AG08396 (cell line): ENCODE measurements at regions not wholly inside any gene's neighbourhood (a gene's known extent, or its start where the extent isn't known, plus 50 kb on each side); places are given as distances from the start of the nearest gene placed in this dataset.

Source experiments
- DNase-seq: peaks from one replicate; pipeline ENCODE4 v3.0.0; 2012; ENCODE audit warnings: low spot score, mixed read lengths

DNA sequence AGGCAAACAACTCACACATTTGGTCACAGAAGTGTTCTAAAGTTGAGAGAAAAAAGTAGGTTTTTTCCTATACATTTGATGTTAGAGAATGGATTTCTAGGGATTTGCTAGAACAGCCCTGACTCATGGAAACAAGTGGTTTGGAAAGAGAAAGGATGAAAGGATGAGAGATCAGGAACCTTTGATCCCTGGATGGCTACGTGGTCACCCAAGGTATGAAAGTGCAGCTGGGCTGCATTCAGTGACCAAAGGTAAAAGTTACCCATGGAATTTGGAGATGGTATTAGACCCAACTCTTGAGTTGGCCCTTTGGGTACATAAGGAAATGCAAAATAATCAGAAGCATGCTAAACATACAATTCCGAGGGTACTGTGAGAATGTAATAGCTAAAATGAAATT lies 61.3 kb upstream of the SPIN1 start:
- DNase-seq: no peak

DNA sequence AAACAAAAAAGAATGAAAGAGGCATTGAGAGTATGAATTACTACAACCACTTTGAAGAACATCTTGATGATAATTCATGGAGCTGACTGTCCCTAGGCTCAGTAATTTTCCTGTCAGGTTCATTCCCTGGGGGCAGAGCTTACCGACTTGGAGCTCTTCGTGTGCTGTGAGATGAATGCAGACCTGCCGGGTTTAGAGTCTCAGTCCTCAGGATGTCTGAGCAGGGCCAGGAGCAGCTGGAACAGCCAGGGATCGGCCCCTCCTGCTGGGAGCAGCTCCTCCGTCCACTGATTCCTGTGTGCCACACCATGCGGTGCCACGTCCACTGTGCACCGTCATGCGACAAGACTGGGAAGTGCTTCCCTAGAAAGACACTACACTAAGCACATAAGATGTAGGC lies 62.2 kb upstream of the SPIN1 start:
- DNase-seq: no peak

DNA sequence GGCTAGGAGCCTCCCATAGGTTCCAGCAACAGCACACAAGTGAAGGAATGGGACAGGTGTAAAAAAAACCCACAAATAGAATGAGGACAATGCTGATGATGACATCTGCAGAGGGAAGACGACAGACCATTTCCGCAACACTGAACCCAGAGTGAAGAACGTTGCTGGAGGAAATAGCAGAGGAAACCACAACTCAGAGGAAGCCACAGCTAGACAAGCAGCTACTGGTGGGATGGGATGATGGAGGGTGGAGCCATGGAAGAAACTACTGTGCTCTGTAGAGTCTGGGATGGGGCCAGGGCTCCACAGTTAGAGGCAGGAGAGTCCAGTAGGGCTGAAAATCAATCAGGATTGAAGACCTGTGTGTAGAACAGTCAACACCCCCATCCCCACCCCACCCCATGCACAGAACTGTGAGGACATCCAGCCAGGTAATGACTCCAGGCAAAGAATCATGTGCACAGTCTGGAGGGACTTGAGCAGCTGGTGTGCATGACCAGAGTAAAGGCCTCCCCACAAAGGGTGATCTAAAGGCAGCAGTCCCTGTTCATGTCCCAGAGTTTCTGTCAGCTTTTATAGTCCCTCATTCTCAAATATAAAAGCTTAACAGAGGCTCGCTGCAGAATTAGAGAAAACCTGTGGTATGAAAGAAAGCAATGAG lies 65.2 kb upstream of the SPIN1 start:
- DNase-seq: no peak

DNA sequence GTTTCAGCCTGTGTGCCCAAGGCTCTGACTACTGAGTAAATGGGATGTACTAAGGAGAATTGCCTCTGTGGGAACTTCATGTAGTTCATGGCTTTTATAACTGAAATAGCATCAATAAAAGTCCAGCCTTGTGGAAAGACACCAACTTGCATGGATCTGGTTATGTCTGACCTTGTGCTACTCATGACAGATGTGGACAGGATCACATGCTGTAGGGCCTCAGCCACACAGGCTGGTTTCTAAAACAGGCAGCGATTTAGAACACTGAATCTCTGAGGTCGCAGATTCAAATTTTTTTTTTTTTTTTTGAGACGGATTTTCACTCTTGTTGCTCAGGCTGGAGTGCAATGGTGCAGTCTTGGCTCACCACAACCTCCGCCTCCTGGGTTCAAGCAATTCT lies 66.5 kb upstream of the SPIN1 start:
- DNase-seq: no peak

DNA sequence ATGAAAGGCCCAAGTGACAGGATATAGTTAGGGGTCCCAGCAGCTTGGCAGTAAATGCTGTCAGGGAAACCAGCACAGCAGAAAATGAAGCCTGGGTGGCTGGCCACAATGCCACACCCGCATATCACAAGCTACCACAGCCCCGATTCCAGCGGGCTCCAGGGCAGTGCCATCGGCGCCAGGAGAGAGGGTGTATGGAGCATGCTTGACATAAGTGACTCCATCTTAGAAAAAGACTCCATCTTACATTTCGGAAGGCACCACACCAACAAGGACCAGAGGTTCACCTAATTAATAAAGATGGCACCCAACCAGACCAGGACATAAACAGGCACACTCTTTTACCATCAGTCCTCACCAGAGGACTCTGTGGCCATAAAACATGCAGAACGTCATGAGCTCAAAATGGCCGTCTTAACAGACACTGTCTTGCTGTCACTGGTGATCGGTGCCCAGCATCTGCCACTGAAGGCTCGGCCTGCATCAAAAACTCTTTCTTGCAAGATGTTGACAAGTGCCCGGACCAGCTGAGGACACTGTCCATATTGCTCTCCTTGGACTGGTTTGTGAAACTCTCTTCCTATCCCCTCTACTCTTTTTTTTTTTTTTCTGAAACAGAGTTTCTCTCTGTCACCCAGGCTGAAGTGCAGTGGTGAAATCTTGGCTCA lies 67.4 kb upstream of the SPIN1 start:
- no peak for DNase-seq

DNA sequence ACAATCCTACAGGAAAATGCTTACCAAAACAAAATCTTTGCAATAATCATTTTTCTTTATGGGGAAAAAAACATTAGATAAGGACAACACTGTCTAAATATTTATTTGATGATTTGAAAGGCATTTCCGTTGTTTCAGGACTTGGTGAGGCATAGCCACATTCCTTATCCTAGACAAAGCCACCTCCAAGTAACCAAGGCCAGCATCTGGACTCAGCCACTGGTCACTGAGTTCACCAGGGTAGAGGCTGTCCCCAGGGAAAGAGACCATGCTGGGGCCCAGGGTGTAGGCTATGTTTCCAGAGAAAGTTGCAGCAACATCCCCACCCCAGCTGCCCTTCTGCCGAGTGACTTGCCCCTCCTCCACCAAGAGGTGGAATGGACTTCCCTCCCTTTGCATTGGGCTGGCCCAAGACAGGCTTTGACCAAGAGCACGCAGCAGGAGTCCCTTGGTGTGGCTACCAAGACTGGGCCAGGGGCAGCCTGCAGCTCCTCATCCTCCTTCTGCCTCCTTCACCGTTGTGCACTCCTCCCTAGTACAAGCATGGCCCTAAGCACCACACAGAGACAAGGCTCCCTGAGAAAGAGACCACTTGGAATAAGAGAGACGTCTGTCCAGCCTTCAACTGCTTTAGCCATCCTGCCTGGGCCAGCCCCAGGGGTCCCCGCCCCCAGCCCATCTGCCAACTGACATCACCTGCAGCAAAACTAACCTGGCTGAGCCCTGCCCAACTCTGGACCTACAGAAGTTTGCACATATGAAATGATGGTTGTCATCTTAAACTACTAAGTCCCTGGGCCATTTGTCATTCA lies 68.1 kb upstream of the SPIN1 start:
- DNase-seq: peak; percentile 39

DNA sequence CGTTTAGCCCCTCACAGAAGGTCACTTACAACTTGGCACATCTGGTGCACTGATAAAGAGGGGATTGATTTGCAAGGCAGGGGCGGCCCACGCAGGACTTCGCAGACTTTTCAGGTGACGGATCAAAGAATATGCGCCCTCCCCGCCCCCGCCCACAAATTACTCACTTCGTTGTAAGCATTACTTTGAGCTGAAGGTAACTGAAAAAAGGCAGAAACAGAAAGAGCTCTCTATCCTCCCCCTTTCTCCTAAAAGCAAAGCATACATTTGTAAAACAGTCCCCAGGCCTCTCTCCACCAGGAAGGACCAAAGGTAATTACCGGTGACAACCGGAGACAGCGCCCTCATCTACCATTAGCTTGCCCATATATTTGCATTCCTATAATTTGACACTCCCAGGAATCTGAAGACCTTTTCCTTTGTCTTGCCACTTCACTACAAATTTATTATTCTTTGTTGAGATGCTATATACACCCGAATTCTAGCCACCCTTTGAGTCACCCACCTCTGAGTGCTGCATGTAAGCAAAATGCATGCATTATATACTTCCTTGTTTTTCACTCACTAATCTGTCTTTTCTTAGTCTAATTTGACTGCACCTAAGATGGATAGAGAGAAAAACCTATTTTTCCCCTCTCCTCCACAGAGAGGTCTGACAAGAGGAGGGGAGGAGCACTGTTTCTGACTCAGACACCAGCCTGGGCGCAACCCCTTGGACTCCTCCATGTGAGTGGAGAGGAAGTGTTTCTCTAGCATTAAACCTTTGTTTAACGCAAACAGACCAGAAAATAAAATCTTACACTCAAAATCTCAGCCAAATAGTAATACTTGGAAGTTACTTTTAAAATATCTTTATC lies 74.7 kb upstream of the SPIN1 start:
- no peak for DNase-seq

DNA sequence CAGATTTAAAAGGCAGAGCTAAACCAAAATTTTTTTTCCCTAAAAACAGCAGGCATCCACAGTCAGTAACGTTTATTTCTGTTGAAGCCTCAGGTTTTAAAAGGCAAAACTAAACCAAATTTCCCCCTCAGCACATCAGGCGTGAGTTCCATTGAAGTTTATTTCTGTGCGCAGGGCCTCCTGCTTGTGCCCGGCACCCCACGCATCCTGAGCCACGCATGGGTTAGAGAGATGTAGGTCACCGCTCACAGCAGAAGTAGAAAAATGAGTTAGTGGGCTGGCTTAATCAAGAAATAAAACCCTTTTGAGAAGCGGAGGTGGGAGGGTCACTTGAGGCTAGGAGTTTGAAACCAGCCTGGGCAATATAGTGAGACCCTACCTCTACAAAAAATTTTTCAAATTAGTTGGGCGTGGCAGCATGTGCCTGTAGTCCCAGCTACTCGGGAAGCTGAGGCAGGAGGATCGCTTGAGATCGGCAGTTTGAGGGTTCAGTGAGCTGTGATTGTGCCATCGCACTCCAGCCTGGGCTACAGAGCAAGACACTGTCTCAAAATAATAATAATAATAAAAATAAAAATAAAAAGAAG lies 75.6 kb upstream of the SPIN1 start:
- DNase-seq: no peak

DNA sequence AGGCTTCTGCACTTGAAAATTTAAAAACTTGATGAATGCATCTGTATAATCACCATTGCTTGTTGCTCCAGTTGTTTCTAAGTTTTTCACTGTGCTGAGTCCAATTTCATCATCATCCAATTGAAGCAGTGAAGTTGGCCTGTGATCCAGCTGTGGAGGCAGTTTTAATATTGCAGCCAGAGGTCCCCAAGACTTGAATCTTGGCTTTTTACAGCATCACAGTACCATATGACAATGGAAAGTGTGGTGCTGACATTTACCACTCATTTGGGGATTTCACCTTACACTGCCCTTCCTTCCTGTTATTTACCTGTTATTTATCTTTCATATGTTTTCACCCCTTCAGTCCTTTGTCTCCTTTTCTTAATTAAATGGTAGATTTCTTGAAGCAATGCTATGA lies 76.2 kb upstream of the SPIN1 start:
- no peak for DNase-seq

DNA sequence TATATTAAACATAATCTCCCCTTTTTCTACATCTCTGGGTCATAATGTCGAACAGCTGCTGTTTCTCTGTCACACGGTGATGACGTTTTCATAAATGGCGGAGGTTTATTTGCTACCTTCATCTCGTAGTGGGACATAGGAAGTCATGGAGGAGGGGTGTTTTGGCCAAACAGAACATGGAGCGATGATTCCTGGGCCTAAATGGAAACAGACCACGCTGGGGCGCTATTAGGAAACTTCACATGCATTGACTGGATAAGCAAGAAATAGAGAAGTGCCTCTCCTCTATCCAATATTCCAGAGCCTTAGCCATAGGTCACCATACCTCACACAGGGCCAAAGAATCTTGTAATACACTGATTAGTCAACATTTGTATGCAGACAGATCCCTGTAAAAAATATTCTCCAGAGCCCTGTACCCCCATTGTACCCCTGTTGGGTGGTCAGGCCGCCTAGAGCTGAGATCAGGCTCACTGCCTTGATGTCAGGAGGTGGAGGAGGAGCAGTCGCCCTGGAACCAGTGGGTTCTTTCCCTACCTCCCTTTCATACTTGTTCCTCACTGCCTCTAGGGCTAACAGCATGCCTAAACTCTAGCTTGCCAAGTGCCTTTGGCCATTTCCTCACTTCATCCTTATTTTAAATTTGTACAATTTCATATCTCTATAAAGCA lies 77.8 kb upstream of the SPIN1 start:
- DNase-seq: no peak

DNA sequence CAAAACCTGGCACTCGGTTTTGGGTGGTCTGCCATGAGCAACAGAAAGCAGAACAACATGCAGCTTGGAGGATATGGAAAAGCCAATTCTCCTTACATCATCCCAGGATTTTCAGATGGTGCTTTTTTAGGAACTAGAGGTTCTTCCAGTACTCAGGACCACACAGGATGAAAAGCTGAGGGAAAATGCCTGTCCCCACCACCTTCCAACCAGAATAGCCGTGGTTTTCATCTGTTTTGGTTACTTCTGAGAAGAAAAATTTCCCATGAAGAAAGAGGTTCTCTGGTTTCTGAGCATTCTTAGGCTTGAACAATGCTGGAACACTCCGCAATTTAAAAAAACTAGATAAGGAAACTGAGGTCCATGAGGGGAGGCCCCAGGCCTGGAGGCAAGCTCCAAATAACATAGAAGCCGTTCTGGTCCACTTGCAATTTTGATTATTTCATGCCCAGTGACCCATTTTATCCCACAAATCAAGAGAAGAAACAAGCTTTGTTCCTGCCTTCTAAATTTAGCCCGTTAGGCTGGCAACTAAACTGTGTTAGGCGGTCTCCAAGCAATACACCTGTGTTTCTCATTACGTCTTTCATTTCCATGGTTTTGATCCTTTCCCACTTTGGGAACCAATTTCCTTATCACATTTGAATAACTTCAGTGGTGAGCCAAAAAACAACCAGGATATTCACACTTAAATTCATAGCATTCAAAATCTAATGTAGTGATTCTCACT lies 79.2 kb upstream of the SPIN1 start:
- no peak for DNase-seq

DNA sequence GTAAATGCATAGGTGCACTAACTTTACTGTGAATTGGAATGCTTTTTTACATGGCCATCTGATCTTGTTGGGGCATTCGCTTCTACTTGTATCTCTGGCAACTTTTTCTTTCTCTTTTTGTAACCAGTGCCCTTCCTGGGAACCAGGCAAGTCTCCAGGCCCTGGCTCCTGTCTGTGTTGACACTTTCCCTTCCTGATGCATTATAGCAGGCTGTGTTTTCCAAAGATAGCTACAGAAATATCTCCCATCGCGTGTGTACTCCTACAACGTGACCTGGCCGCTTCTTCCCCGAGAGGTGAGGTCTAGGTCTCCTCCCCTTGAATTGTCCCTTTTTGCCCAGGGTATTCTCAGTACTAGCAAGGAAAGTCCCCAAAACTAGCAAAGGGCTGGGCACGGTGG lies 81.1 kb upstream of the SPIN1 start:
- no peak for DNase-seq

DNA sequence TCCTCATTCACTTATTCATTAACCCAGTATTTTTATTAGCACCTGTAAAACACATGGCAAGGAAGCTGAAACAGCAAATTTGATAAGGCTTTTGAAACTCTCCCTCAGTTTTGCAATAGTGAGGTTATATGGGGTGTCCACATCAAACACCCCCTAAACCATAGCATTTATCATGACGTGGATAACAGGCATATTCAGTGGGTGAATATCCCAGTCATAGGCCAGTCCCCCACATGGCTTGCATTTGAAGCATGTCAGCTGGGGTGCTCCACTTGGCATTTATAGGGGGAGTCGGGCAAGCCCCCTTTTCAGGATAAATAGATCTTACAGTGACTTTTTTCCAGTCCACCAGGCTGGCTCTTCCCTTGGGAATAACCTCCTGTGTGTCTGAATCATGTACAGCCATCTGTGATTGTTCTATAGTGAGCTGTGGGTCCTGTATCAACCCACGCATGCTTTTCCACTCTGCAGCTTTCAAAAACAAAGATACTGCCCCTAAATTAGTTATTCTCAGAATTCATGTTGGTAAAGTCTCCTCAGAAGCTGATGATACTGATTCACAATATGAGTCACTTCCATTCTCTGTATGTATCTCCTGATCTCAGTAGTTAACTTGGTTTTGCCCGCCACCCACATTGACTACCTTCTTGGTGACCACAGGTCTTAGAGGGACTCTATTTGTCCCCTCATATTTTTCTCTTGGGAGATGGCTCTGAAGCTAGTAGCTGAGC lies 84.4 kb upstream of the SPIN1 start:
- DNase-seq: no peak

DNA sequence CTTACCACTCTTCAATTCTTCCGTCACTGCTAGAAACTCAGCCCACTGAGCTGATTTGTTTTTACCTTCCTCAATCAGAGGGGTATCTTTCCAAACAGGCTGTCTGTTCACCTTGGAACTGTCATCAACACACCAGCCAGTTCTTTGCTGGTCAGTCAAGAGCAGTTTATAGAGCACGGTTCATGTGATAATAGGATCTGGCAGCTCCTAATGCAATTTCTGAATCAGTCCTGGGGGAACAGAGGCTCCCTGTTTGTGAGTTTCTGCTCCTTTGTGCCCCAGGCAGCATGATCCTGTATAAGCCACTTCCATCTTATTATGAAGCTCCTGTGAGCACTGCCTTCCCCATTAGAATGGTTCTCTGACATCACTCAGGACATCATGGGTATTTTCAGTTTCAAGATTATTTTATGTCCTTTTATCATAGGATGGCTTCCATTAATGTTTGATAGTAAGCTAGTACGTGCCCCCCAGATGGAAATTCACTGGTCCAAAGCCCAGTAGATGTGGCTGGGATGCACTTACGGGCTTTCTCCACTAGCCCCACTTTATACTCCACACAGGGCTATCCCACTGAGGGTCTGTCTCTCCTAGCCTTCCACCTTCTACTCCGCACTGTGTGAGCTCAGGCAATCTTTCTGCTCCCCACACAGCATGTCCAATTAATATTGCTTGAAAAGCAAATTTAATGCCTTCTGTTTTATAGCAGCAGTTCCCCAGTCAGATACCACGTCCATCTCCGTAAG lies 85.5 kb upstream of the SPIN1 start:
- DNase-seq: no peak

DNA sequence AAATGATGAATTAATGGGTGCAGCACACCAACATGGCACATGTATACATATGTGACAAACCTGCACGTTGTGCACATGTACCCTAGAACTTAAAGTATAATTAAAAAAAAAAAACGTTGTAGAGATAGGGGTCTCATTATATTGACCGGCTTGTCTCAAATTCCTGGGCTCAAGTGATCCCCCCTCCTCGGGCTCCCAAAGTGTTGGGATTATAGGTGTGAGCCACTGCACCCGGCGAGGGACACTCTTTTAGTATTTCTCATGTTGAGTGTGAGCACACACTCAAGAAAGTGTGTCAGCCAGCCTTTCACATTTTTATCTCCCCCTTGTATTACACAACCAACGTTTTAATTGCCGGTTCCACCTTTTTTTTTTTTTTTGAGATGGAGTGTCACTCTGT lies 87.7 kb upstream of the SPIN1 start:
- DNase-seq: no peak

DNA sequence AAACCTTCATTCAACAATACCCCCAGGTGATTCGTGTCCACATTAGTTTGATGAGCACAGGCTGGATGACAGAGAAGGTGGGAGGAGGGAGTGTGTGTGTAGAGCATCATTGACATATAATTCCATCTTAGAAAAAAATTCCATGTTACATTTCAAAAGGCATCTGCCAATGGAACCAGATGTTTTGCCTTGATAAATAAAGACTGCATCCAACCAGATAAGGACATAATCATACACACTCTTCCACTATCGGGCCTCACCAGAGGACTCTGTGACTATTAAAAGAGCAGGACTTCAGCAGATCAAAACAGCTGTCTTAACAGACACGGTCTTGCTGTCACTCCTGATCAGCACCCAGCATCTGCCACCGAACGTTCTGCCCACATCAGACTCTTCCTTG lies 96.4 kb upstream of the SPIN1 start:
- no peak for DNase-seq

DNA sequence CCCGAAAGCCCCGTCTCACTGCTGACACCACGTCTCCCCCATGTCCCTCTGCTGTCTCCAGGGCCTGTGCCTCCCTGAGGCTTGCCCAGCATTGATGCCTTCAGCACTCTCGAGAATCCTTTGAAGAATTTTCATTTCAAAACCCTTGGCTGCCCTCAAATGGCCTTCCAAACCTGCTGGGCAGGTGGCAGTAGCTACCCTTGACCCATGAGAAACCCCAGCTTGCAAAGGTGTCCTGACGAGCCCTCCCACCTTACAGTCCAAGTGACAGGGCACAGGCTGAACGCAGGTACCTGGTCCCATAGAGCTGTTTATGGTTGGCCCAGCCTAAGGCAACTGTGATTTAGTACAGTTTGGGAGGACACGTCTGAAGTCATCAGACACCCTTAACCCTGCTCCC lies 97.2 kb upstream of the SPIN1 start:
- no peak for DNase-seq

DNA sequence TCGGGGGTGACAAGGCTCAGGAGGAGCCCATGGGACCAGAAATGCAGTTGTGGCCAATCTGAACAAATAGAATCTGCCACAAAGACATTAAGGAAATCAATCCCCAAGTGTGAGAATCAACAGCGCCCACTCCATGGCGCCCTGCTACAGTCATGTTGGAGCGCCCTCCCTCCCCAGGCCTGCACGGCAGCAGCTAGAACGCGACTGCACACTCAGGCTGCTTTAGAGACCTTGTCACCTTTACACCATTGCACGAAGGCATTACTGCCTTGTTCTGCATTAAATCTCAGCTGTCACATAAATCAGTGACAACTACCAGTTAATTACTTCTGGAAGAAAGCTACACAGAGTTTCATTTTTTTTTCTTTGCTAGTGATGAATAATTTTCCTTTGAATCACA lies 98.7 kb upstream of the SPIN1 start:
- no peak for DNase-seq

DNA sequence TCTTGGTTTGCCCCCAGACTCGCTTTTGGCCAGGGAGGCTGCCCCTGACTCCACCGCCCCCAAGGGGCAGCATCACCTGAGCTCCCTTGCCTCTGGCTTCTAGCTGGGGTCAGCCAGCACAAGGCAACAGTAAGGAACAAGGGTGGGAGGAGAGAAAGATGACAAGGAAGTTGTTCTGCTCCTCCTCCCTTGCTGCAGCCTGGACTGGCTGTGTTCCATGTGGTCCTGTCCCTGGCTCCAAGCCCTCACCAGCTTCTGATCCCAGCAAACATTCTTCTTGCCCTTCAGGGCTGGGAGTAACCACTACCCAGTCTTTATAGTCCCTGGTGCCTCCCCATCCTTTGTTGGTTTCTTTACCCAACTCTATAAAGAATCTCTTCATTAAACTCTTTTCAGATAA lies 100.3 kb upstream of the SPIN1 start:
- no peak for DNase-seq
